Fibroblast of the aortic adventitia (primary cell): ENCODE measurements at regions not wholly inside any gene's neighbourhood (a gene's known extent, or its start where the extent isn't known, plus 50 kb on each side); places are given as distances from the start of the nearest gene placed in this dataset.

Experiments used
- DNase-seq: peaks from one replicate; pipeline ENCODE4 v3.0.0-alpha.2; 2010; ENCODE audit warnings: low read depth
- H3K4me3 ChIP-seq: 2 replicates; pipeline ENCODE4 v1.5.1; 2011; ENCODE audit warnings: low read depth, mild to moderate bottlenecking, control low read depth, low read length, moderate library complexity
- TF ChIP-seq, protein P1 (sequence below): IDR thresholded peaks from 2 replicates; pipeline ENCODE4 v1.5.1; 2011; ENCODE audit warnings: mild to moderate bottlenecking, low read length, control low read depth, inconsistent platforms; ENCODE audit not compliant: insufficient read depth

GRCh38 chr17:70961341-70961740, 792.0 kb downstream of the KCNJ2 start:
- DNase-seq: no peak
- TF ChIP-seq, protein P1, sequence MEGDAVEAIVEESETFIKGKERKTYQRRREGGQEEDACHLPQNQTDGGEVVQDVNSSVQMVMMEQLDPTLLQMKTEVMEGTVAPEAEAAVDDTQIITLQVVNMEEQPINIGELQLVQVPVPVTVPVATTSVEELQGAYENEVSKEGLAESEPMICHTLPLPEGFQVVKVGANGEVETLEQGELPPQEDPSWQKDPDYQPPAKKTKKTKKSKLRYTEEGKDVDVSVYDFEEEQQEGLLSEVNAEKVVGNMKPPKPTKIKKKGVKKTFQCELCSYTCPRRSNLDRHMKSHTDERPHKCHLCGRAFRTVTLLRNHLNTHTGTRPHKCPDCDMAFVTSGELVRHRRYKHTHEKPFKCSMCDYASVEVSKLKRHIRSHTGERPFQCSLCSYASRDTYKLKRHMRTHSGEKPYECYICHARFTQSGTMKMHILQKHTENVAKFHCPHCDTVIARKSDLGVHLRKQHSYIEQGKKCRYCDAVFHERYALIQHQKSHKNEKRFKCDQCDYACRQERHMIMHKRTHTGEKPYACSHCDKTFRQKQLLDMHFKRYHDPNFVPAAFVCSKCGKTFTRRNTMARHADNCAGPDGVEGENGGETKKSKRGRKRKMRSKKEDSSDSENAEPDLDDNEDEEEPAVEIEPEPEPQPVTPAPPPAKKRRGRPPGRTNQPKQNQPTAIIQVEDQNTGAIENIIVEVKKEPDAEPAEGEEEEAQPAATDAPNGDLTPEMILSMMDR: no peak
- H3K4me3 ChIP-seq: no peak overlapping the region

DNA sequence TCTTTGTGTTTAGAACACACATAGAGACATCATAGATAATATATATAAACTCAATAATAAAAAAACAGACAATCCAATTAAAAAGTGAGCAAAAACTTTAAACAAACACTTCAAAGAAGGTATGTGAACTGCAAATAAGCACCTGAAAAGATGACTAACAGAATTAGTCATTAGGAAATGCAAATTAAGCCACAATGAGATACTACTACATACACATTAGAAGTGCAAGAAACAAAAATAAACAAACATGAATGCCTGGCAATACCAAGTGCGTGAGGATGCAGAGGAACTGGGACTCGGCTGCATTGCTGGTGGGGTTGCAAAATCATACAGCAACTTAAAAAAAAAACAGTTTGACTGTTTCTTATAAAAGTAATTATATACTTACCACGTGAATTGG, 799.0 kb downstream of the KCNJ2 start:
- TF ChIP-seq, protein P1: no peak
- no peak overlapping the region for H3K4me3 ChIP-seq
- no peak for DNase-seq

GRCh38 chr17:70969521-70970034, 800.2 kb downstream of the KCNJ2 start:
- DNase-seq: no peak
- no peak overlapping the region for H3K4me3 ChIP-seq
- TF ChIP-seq, protein P1: no peak

- DNase-seq: no peak
- TF ChIP-seq, protein P1: no peak
- no peak overlapping the region for H3K4me3 ChIP-seq
These were observed 807.1 kb downstream of the KCNJ2 start for GRCh38 chr17:70976447-70976846.

DNA sequence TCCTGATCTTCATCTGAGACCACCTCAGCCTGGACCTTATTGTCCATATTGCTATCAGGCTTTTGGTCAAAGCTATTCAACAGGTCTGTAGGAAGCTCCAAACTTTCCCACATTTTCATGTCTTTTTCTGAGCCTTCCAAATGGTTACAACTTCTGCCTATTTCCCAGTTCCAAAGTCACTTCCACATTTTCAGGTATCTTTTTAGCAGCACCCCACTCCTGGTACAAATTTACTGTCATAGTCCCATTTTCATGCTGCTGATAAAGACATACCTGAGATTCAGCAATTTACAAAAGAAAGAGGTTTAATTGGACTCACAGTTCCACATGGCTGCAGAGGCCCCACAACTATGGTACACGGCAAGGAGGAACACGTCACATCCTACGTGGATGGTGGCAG, 815.5 kb downstream of the KCNJ2 start:
- no peak overlapping the region for H3K4me3 ChIP-seq
- DNase-seq: no peak
- TF ChIP-seq, protein P1: no peak

DNA sequence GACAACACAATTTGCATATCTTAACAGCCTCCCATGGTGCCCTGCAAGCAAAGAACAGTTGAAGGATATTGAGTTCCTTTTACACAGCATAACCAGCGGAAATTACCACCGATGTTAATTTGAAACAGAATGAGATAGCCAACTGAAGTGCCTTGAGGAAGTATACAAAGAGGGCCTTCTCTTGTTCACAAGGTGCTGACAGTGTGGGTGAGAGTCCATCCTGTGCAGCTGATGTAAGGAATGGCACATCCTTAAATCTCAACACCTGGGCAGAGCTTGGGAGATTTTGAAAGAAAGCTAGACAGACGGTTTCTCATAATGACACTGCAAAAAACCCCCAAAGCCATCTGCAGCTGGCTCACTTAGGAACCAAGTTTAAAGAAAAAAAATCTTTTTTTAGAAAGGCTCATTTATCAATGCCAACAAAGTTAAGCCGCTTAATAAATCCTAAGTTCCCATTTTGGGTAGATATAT, 818.6 kb downstream of the KCNJ2 start:
- no peak overlapping the region for H3K4me3 ChIP-seq
- DNase-seq: no peak

More for the DNA sequence above, 818.6 kb downstream of the KCNJ2 start:
- TF ChIP-seq, protein P1: no peak
